GM12878 (cell line): ENCODE measurements at regions not wholly inside any gene's neighbourhood (a gene's known extent, or its start where the extent isn't known, plus 50 kb on each side); places are given as distances from the start of the nearest gene placed in this dataset.

Source experiments
- CREB1 ChIP-seq: IDR thresholded peaks from 2 replicates; pipeline ENCODE4 v1.6.1; 2012; ENCODE audit warnings: low read depth, mild to moderate bottlenecking, inconsistent platforms
- EZH2 ChIP-seq: IDR thresholded peaks from 2 replicates; pipeline ENCODE4 v1.6.1; 2012; ENCODE audit warnings: low read depth, mild to moderate bottlenecking, control low read depth, inconsistent platforms, low read length, borderline replicate concordance; ENCODE audit not compliant: control insufficient read depth
- MEF2A ChIP-seq: IDR thresholded peaks from 2 replicates; pipeline ENCODE4 v1.6.1; 2011; ENCODE audit warnings: low read depth, mild to moderate bottlenecking, low read length, moderate library complexity; ENCODE audit not compliant: insufficient read depth
- NR2C1 ChIP-seq: fragments of 450-650 bp; IDR thresholded peaks from 2 replicates; pipeline ENCODE4 v1.6.1; 2017; ENCODE audit warnings: antibody characterized with exemption, mild to moderate bottlenecking, moderate library complexity
- NR2C2 ChIP-seq: IDR thresholded peaks from 2 replicates; pipeline ENCODE4 v1.6.1; 2011; ENCODE audit warnings: borderline replicate concordance, low read depth; ENCODE audit not compliant: control insufficient read depth, insufficient read length
- POLR2A ChIP-seq: IDR thresholded peaks from 2 replicates; pipeline ENCODE4 v1.6.1; 2011; ENCODE audit warnings: low read depth, mild to moderate bottlenecking, low read length
- TF ChIP-seq, protein P1 (sequence below), 3 experiments: IDR thresholded peaks in 2 of 3; conservative IDR thresholded peaks in 1 of 3; 2 replicates each; pipeline ENCODE4 v1.5.1; 2011; ENCODE audit warnings: low read depth in 3 of 3, low read length in 3 of 3, mild to moderate bottlenecking in 3 of 3, control low read depth in 2 of 3, moderate library complexity in 2 of 3, inconsistent platforms in 1 of 3, mixed read lengths in 1 of 3; ENCODE audit not compliant: control insufficient read depth in 2 of 3, insufficient read depth in 1 of 3; ENCODE audit errors: extremely low read depth in 1 of 3

DNA sequence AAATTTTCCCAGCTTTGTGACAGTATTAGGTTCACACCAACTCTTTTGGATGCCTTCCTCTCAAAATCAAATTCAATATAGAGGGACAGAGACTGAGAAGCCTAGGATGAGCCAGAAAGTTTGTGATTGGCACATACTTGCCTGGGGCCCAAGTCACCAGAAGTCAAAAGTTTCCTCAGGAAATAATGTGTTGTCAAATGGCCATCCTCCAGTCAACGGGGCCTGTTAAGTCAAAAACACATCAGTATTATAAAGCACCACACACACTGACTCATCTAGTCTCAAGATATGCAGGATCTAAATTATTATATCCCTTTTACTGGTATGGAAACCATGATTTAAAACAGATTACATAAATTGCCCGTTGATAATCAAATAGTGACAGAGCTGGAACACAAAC is 158.1 kb downstream of the AHR start:
- TF ChIP-seq NR2C2: no peak
- no peak for TF ChIP-seq NR2C1
- TF ChIP-seq CREB1: no peak
- TF ChIP-seq MEF2A: no peak
- TF ChIP-seq, protein P1, sequence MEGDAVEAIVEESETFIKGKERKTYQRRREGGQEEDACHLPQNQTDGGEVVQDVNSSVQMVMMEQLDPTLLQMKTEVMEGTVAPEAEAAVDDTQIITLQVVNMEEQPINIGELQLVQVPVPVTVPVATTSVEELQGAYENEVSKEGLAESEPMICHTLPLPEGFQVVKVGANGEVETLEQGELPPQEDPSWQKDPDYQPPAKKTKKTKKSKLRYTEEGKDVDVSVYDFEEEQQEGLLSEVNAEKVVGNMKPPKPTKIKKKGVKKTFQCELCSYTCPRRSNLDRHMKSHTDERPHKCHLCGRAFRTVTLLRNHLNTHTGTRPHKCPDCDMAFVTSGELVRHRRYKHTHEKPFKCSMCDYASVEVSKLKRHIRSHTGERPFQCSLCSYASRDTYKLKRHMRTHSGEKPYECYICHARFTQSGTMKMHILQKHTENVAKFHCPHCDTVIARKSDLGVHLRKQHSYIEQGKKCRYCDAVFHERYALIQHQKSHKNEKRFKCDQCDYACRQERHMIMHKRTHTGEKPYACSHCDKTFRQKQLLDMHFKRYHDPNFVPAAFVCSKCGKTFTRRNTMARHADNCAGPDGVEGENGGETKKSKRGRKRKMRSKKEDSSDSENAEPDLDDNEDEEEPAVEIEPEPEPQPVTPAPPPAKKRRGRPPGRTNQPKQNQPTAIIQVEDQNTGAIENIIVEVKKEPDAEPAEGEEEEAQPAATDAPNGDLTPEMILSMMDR (IDR thresholded peaks at IDR 0.05 in 2 of 3, conservative IDR thresholded peaks at IDR 0.05 in 1 of 3; ENCODE audit: control insufficient read depth in 2 of 3, extremely low read depth in 1 of 3, insufficient read depth in 1 of 3, low read depth in 3 of 3, low read length in 3 of 3): no peak
- no peak for TF ChIP-seq EZH2
- TF ChIP-seq POLR2A: no peak
